MM.1S (cell line): ENCODE measurements at regions not wholly inside any gene's neighbourhood (a gene's known extent, or its start where the extent isn't known, plus 50 kb on each side); places are given as distances from the start of the nearest gene placed in this dataset.

Source experiments
- DNase-seq: peaks from one replicate; pipeline ENCODE4 v3.0.0-alpha.2; 2015
- H2AFZ ChIP-seq: fragments of 300-600 bp; sonication (generic); 2 replicates; pipeline ENCODE4 v1.6.0; 2016; ENCODE audit warnings: antibody characterized with exemption, low read length
- H3F3A ChIP-seq: fragments of 300-600 bp; sonication (generic); 2 replicates; pipeline ENCODE4 v1.6.1; 2016; ENCODE audit warnings: mild to moderate bottlenecking, antibody characterized with exemption, low read length, moderate library complexity, mixed read lengths; ENCODE audit not compliant: insufficient read depth
- H3K27ac ChIP-seq: fragments of 300-600 bp; sonication (generic); 2 replicates; pipeline ENCODE4 v1.5.1; 2016; ENCODE audit warnings: mild to moderate bottlenecking, low read length
- H3K27me3 ChIP-seq: fragments of 300-600 bp; sonication (generic); replicated peaks from 2 replicates; pipeline ENCODE4 v1.6.0; 2016; ENCODE audit warnings: low read length; ENCODE audit not compliant: insufficient read depth
- H3K36me3 ChIP-seq: fragments of 300-600 bp; sonication (generic); replicated peaks from 2 replicates; pipeline ENCODE4 v1.6.1; 2016; ENCODE audit warnings: mild to moderate bottlenecking, low read length, mixed read lengths; ENCODE audit not compliant: insufficient read depth
- H3K4me1 ChIP-seq: fragments of 300-600 bp; sonication (generic); 2 replicates; pipeline ENCODE4 v1.6.1; 2016; ENCODE audit warnings: low read length, mixed read lengths
- H3K4me2 ChIP-seq: fragments of 300-600 bp; sonication (generic); 2 replicates; pipeline ENCODE4 v1.6.0; 2016; ENCODE audit warnings: low read depth, low read length
- H3K4me3 ChIP-seq: fragments of 300-600 bp; sonication (generic); 2 replicates; pipeline ENCODE4 v1.5.1; 2016; ENCODE audit warnings: low read length, mixed read lengths
- H3K79me2 ChIP-seq: fragments of 300-600 bp; sonication (generic); 2 replicates; pipeline ENCODE4 v1.6.1; 2016; ENCODE audit warnings: mixed run types, low read length, mixed read lengths
- H3K9ac ChIP-seq: fragments of 300-600 bp; sonication (generic); 2 replicates; pipeline ENCODE4 v1.6.1; 2016; ENCODE audit warnings: low read length, mixed read lengths
- H3K9me2 ChIP-seq: fragments of 300-600 bp; sonication (generic); replicated peaks from 2 replicates; pipeline ENCODE4 v1.6.1; 2016; ENCODE audit warnings: mild to moderate bottlenecking, low read length, mixed read lengths; ENCODE audit not compliant: insufficient read depth
- H3K9me3 ChIP-seq: fragments of 300-600 bp; sonication (generic); replicated peaks from 2 replicates; pipeline ENCODE4 v1.6.1; 2016; ENCODE audit warnings: mild to moderate bottlenecking, low read length, mixed read lengths; ENCODE audit not compliant: insufficient read depth
- H4K20me1 ChIP-seq: fragments of 300-600 bp; sonication (generic); 2 replicates; pipeline ENCODE4 v1.6.1; 2016; ENCODE audit warnings: mild to moderate bottlenecking, low read length, moderate library complexity, mixed read lengths; ENCODE audit not compliant: insufficient read depth
- CTCF ChIP-seq: fragments of 300-600 bp; sonication (generic); IDR thresholded peaks from 2 replicates; pipeline ENCODE4 v1.5.1; 2016; ENCODE audit warnings: antibody characterized with exemption, low read length, mixed read lengths
- EZH2 ChIP-seq: fragments of 300-600 bp; sonication (generic); optimal IDR thresholded peaks from 2 replicates; pipeline ENCODE3; 2017; ENCODE audit warnings: low read depth, mild to moderate bottlenecking, antibody characterized with exemption, low read length, mixed read lengths
- EZH2phosphoT487 ChIP-seq: fragments of 300-600 bp; sonication (generic); IDR thresholded peaks from 2 replicates; pipeline ENCODE4 v1.6.1; 2018; ENCODE audit warnings: antibody characterized with exemption, low read length

DNA sequence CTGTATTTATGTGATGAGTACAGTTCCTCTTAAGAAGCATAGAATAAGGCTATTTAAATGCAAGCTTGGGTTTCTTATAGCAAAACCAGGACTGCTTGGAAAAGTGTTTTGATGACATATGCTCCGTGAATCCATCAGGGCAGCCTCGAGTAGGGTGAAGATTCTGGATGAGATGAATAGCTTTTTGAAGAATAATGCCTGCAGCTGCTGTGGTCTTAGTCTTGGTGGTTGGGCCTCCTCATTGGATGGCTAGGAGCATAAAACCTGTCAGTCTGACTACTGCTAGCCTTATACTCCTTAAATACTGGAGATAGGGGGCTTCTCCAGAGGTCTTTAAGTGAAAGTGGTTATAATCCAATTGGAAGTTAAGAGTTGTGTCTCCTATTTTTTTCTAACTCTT lies 704.3 kb downstream of the FGF9 start:
- TF ChIP-seq CTCF, result no peak
- Histone ChIP-seq H2AFZ (no peak overlapping the region), H3K4me3 (no peak overlapping the region)

GRCh38 chr13:22387899-22388298 lies 717.0 kb downstream of the FGF9 start:
- Histone ChIP-seq H3K4me1 (no peaks in the 10 kb centered on the region), H3K27ac (no peak overlapping the region), H3K9me3 (no peaks in the 10 kb centered on the region), H3K9me2 (no peaks in the 10 kb centered on the region), H2AFZ (no peak overlapping the region), H3K4me3 (no peak overlapping the region), H4K20me1 (no peaks in the 10 kb centered on the region), H3K9ac (no peak overlapping the region), H3F3A (no peaks in the 10 kb centered on the region), H3K4me2 (no peak overlapping the region), H3K36me3 (no peaks in the 10 kb centered on the region), H3K79me2 (no peaks in the 10 kb centered on the region), H3K27me3 (no peaks in the 10 kb centered on the region)
- DNase-seq, result no peak
- TF ChIP-seq EZH2phosphoT487 (no peak), EZH2 (no peak), CTCF (no peak)

More for the DNA sequence above, 704.3 kb downstream of the FGF9 start:
- H3K4me1 ChIP-seq, result no peaks in the 10 kb centered on the region
- H3K27me3 ChIP-seq, result no peaks in the 10 kb centered on the region
- no peaks in the 10 kb centered on the region for H3K79me2 ChIP-seq
- no peaks in the 10 kb centered on the region for H4K20me1 ChIP-seq
- no peak overlapping the region for H3K27ac ChIP-seq
- DNase-seq, result no peak
- no peak overlapping the region for H3K4me2 ChIP-seq
- no peaks in the 10 kb centered on the region for H3F3A ChIP-seq
- H3K9ac ChIP-seq, result no peak overlapping the region
- no peaks in the 10 kb centered on the region for H3K36me3 ChIP-seq
- no peaks in the 10 kb centered on the region for H3K9me3 ChIP-seq
- no peaks in the 10 kb centered on the region for H3K9me2 ChIP-seq

GRCh38 chr13:22399801-22400420 lies 729.0 kb downstream of the FGF9 start:
- no peaks in the 10 kb centered on the region for H4K20me1 ChIP-seq
- H3K9me2 ChIP-seq, result no peaks in the 10 kb centered on the region
- H3K27ac ChIP-seq, result no peak overlapping the region
- H3K36me3 ChIP-seq, result no peaks in the 10 kb centered on the region
- TF ChIP-seq CTCF (no peak), EZH2 (no peak), EZH2phosphoT487 (no peak)
- H2AFZ ChIP-seq, result no peak overlapping the region
- no peaks in the 10 kb centered on the region for H3K9me3 ChIP-seq
- DNase-seq, result no peak
- no peaks in the 10 kb centered on the region for H3K79me2 ChIP-seq
- H3K27me3 ChIP-seq, result no peaks in the 10 kb centered on the region
- H3K4me3 ChIP-seq, result no peak overlapping the region
- H3K4me2 ChIP-seq, result no peak overlapping the region
- H3K9ac ChIP-seq, result no peak overlapping the region
- no peaks in the 10 kb centered on the region for H3K4me1 ChIP-seq
- H3F3A ChIP-seq, result no peaks in the 10 kb centered on the region
